ENCODE measurements at regions not wholly inside any gene's neighbourhood (a gene's known extent, or its start where the extent isn't known, plus 50 kb on each side); places are given as distances from the start of the nearest gene placed in this dataset.

GRCh38 chr5:105849701-105850100 is 1821.0 kb downstream of the EFNA5 start:
- DNase-seq, result no peak
- Histone ChIP-seq H3K36me3 (no peaks in the 10 kb centered on the region), H3K9me3 (no peaks in the 10 kb centered on the region), H3K4me1 (no peaks in the 10 kb centered on the region), H3K4me3 (no peak overlapping the region), H3K27me3 (no peaks in the 10 kb centered on the region), H3K27ac (no peak overlapping the region)
- WGBS, 5 donors, result 55 to 76% (median 64%) methylated on average over 1 of the region's 1 CpG
- intact Hi-C loops (cut with DNase I; ENCODE audit: low total_unique reads), result no loop called here
- TF ChIP-seq POLR2A (IDR thresholded peaks at IDR 0.05) (no peak), POLR2AphosphoS5 (IDR thresholded peaks at IDR 0.05) (no peak), EP300 (IDR thresholded peaks at IDR 0.05) (no peak), CTCF (IDR thresholded peaks at IDR 0.05) (no peak)

- no peak overlapping the region for H3K27ac ChIP-seq
- peak in 1 of 2 donors; percentile 12 for DNase-seq
- TF ChIP-seq EP300 (IDR thresholded peaks at IDR 0.05) (no peak), POLR2A (IDR thresholded peaks at IDR 0.05) (no peak), POLR2AphosphoS5 (IDR thresholded peaks at IDR 0.05) (no peak), CTCF (IDR thresholded peaks at IDR 0.05) (no peak)
- H3K4me1 ChIP-seq, result no peaks in the 10 kb centered on the region
- no peaks in the 10 kb centered on the region for H3K9me3 ChIP-seq
- no peaks in the 10 kb centered on the region for H3K36me3 ChIP-seq
- H3K4me3 ChIP-seq, result no peak overlapping the region
- 59 to 70% (median 66%) methylated on average over 3 of the region's 3 CpGs for WGBS, 5 donors
- no peaks in the 10 kb centered on the region for H3K27me3 ChIP-seq
- intact Hi-C loops (cut with DNase I; ENCODE audit: low total_unique reads), result no loop called here
Measured at GRCh38 chr5:105840800-105841199, 1829.9 kb downstream of the EFNA5 start.

GRCh38 chr5:105836887-105837286 is 1833.8 kb downstream of the EFNA5 start:
- no peak for DNase-seq
- H3K36me3 ChIP-seq, result no peaks in the 10 kb centered on the region
- no peak for TF ChIP-seq CTCF (IDR thresholded peaks at IDR 0.05)
- TF ChIP-seq POLR2AphosphoS5 (IDR thresholded peaks at IDR 0.05), result no peak
- TF ChIP-seq EP300 (IDR thresholded peaks at IDR 0.05), result no peak
- WGBS, 5 donors, result 92 to 100% (median 94%) methylated on average over 1 of the region's 1 CpG
- H3K27me3 ChIP-seq, result no peaks in the 10 kb centered on the region
- no peaks in the 10 kb centered on the region for H3K4me1 ChIP-seq
- H3K27ac ChIP-seq, result no peak overlapping the region
- intact Hi-C loops (cut with DNase I; ENCODE audit: low total_unique reads), result no loop called here
- H3K4me3 ChIP-seq, result no peak overlapping the region
- no peaks in the 10 kb centered on the region for H3K9me3 ChIP-seq

- Histone ChIP-seq H3K9me3 (no peaks in the 10 kb centered on the region), H3K36me3 (no peaks in the 10 kb centered on the region), H3K27ac (no peak overlapping the region)
Measured at GRCh38 chr5:105836268-105836667, 1834.5 kb downstream of the EFNA5 start.

More at GRCh38 chr5:105836268-105836667, 1834.5 kb downstream of the EFNA5 start:
- intact Hi-C loops (cut with DNase I; ENCODE audit: low total_unique reads), result no loop called here
- no peaks in the 10 kb centered on the region for H3K4me1 ChIP-seq
- H3K27me3 ChIP-seq, result no peaks in the 10 kb centered on the region
- TF ChIP-seq EP300 (IDR thresholded peaks at IDR 0.05), result no peak
- TF ChIP-seq CTCF (IDR thresholded peaks at IDR 0.05), result no peak
- no peak for TF ChIP-seq POLR2A (IDR thresholded peaks at IDR 0.05)
- TF ChIP-seq POLR2AphosphoS5 (IDR thresholded peaks at IDR 0.05), result no peak
- no peak overlapping the region for H3K4me3 ChIP-seq
- DNase-seq, result peak in 1 of 2 donors; percentile 3

Measured in stomach (tissue), 8 donors.